PFSK-1 (cell line): ENCODE measurements at regions not wholly inside any gene's neighbourhood (a gene's known extent, or its start where the extent isn't known, plus 50 kb on each side); places are given as distances from the start of the nearest gene placed in this dataset.

Experiments used
- FOXP2 ChIP-seq: optimal IDR thresholded peaks from 2 replicates; pipeline ENCODE3; 2011; ENCODE audit warnings: borderline replicate concordance, control low read depth, inconsistent platforms; ENCODE audit not compliant: insufficient read depth; ENCODE audit errors: extremely low read length, extremely low read depth
- POLR2AphosphoS5 ChIP-seq: IDR thresholded peaks from 2 replicates; pipeline ENCODE4 v1.6.1; 2012; ENCODE audit warnings: low read depth, mild to moderate bottlenecking, control low read depth, low read length, moderate library complexity
- REST ChIP-seq, 2 experiments: IDR thresholded peaks; 2 replicates each; pipeline versions ENCODE4 v1.6.1 to v1.8.0; 2011 to 2012; ENCODE audit warnings: low read depth in 2 of 2, low read length in 2 of 2, control low read depth in 1 of 2, inconsistent platforms in 1 of 2, mild to moderate bottlenecking in 1 of 2, moderate library complexity in 1 of 2; ENCODE audit not compliant: insufficient read depth in 1 of 2
- SIN3A ChIP-seq: IDR thresholded peaks from 2 replicates; pipeline ENCODE4 v1.6.1; 2012; ENCODE audit warnings: mild to moderate bottlenecking, low read length, moderate library complexity, borderline replicate concordance; ENCODE audit not compliant: insufficient read depth
- TAF1 ChIP-seq: IDR thresholded peaks from 2 replicates; pipeline ENCODE4 v1.6.1; 2012; ENCODE audit warnings: low read length, control low read depth, borderline replicate concordance; ENCODE audit not compliant: insufficient read depth

GRCh38 chr12:65518771-65519170, 240.3 kb downstream of the MSRB3 start:
- no peak for TF ChIP-seq POLR2AphosphoS5
- TF ChIP-seq REST (IDR thresholded peaks at IDR 0.05; ENCODE audit: insufficient read depth in 1 of 2, low read depth in 2 of 2, low read length in 2 of 2), result no peak
- no peak for TF ChIP-seq SIN3A
- TF ChIP-seq TAF1, result no peak
- no peak for TF ChIP-seq FOXP2
